ENCODE measurements at regions not wholly inside any gene's neighbourhood (a gene's known extent, or its start where the extent isn't known, plus 50 kb on each side); places are given as distances from the start of the nearest gene placed in this dataset.

DNA sequence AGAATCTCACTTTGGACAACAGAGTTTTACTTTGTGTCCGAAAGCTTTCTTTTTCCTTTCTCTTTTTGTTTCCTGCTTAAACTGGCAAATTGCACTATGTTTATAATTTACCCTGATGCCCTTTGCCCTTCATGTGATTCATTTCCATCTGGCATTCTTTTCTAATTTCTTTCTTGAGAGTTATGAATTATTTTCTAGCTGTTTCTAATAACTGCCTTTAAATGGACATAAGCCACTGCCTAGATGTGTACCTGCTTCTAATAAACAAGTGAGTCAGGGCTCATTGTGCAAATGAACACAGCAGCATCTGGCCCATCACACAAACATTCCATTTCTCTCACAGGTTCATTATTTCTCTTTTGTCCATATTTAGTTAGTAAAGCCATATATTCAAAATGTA lies 242.3 kb upstream of the GPRIN3 start:
- TF ChIP-seq POLR2AphosphoS5 (IDR thresholded peaks at IDR 0.05) (no peak), POLR2A (IDR thresholded peaks at IDR 0.05) (no peak)
- TF ChIP-seq, protein P1, sequence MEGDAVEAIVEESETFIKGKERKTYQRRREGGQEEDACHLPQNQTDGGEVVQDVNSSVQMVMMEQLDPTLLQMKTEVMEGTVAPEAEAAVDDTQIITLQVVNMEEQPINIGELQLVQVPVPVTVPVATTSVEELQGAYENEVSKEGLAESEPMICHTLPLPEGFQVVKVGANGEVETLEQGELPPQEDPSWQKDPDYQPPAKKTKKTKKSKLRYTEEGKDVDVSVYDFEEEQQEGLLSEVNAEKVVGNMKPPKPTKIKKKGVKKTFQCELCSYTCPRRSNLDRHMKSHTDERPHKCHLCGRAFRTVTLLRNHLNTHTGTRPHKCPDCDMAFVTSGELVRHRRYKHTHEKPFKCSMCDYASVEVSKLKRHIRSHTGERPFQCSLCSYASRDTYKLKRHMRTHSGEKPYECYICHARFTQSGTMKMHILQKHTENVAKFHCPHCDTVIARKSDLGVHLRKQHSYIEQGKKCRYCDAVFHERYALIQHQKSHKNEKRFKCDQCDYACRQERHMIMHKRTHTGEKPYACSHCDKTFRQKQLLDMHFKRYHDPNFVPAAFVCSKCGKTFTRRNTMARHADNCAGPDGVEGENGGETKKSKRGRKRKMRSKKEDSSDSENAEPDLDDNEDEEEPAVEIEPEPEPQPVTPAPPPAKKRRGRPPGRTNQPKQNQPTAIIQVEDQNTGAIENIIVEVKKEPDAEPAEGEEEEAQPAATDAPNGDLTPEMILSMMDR (IDR thresholded peaks at IDR 0.05): no peak

Measured in transverse colon (tissue), 4 donors.